Middle frontal gyrus (tissue), 1 donor: ENCODE measurements at regions not wholly inside any gene's neighbourhood (a gene's known extent, or its start where the extent isn't known, plus 50 kb on each side); places are given as distances from the start of the nearest gene placed in this dataset.

Source experiments
- DNase-seq: peaks from one replicate; pipeline ENCODE4 v3.0.0-alpha.2; 2015; ENCODE audit warnings: low spot score; ENCODE audit errors: extremely low spot score

- DNase-seq: no peak
These were observed 517.0 kb upstream of the KLHL29 start for GRCh38 chr2:22867973-22868372.

- no peak for DNase-seq
These were observed 506.9 kb upstream of the KLHL29 start for GRCh38 chr2:22878121-22878520.

GRCh38 chr2:22879009-22879863 lies 505.7 kb upstream of the KLHL29 start:
- DNase-seq: no peak

GRCh38 chr2:22880161-22880560 lies 504.8 kb upstream of the KLHL29 start:
- no peak for DNase-seq

GRCh38 chr2:22882011-22882410 lies 503.0 kb upstream of the KLHL29 start:
- DNase-seq: no peak

- no peak for DNase-seq
These were observed 502.3 kb upstream of the KLHL29 start for GRCh38 chr2:22882643-22883042.

- DNase-seq: no peak
These were observed 501.9 kb upstream of the KLHL29 start for GRCh38 chr2:22883054-22883453.

- DNase-seq: no peak
These were observed 499.7 kb upstream of the KLHL29 start for GRCh38 chr2:22885245-22885644.

- DNase-seq: no peak
These were observed 497.6 kb upstream of the KLHL29 start for GRCh38 chr2:22887426-22887825.

GRCh38 chr2:22887845-22888244 lies 497.1 kb upstream of the KLHL29 start:
- DNase-seq: no peak

GRCh38 chr2:22890132-22890531 lies 494.8 kb upstream of the KLHL29 start:
- no peak for DNase-seq

GRCh38 chr2:22893761-22894517 lies 491.0 kb upstream of the KLHL29 start:
- DNase-seq: no peak

GRCh38 chr2:22894761-22895160 lies 490.2 kb upstream of the KLHL29 start:
- no peak for DNase-seq

- no peak for DNase-seq
These were observed 487.6 kb upstream of the KLHL29 start for GRCh38 chr2:22897428-22897827.

GRCh38 chr2:22900674-22901073 lies 484.3 kb upstream of the KLHL29 start:
- no peak for DNase-seq

GRCh38 chr2:22901471-22902179 lies 483.4 kb upstream of the KLHL29 start:
- DNase-seq: no peak

- no peak for DNase-seq
These were observed 482.8 kb upstream of the KLHL29 start for GRCh38 chr2:22902180-22902550.

GRCh38 chr2:22902662-22903165 lies 482.3 kb upstream of the KLHL29 start:
- DNase-seq: no peak

GRCh38 chr2:22903616-22904015 lies 481.4 kb upstream of the KLHL29 start:
- no peak for DNase-seq

GRCh38 chr2:22904126-22904684 lies 480.8 kb upstream of the KLHL29 start:
- DNase-seq: no peak

- DNase-seq: no peak
These were observed 477.6 kb upstream of the KLHL29 start for GRCh38 chr2:22907330-22907729.

GRCh38 chr2:22912398-22912797 lies 472.6 kb upstream of the KLHL29 start:
- DNase-seq: no peak
